GM23338 (cell line): ENCODE measurements at regions not wholly inside any gene's neighbourhood (a gene's known extent, or its start where the extent isn't known, plus 50 kb on each side); places are given as distances from the start of the nearest gene placed in this dataset.

Source experiments
- CREB1 ChIP-seq: fragments of 250-450 bp; sonication (Bioruptor Pico); IDR thresholded peaks from 2 replicates; pipeline ENCODE4 v1.5.0; 2020; ENCODE audit warnings: low read depth, mild to moderate bottlenecking, moderate library complexity
- CTCF ChIP-seq, 2 experiments: fragments of 200-600 bp in 1 of 2; sonication (generic) in 1 of 2; conservative IDR thresholded peaks; 2 replicates each; pipeline versions ENCODE4 v1.5.1 to v1.6.1; 2016 to 2017; ENCODE audit warnings: antibody characterized with exemption in 2 of 2, low read depth in 2 of 2, mild to moderate bottlenecking in 2 of 2, moderate library complexity in 1 of 2
- ETS1 ChIP-seq: IDR thresholded peaks from 2 replicates; pipeline ENCODE4 v1.6.1; 2016; ENCODE audit warnings: antibody characterized with exemption
- EZH2 ChIP-seq: fragments of 200-600 bp; sonication (generic); IDR thresholded peaks from one replicate; pipeline ENCODE4 v1.8.0; 2017; ENCODE audit warnings: antibody characterized with exemption, mild to moderate bottlenecking, low read depth; ENCODE audit not compliant: unreplicated experiment
- EZH2phosphoT487 ChIP-seq: fragments of 200-600 bp; sonication (generic); IDR thresholded peaks from one replicate; pipeline ENCODE4 v1.8.1; 2018; ENCODE audit warnings: antibody characterized with exemption; ENCODE audit not compliant: unreplicated experiment
- JUNB ChIP-seq: IDR thresholded peaks from one replicate; pipeline ENCODE4 v1.6.1; 2016; ENCODE audit warnings: antibody characterized with exemption; ENCODE audit not compliant: unreplicated experiment
- NANOG ChIP-seq: IDR thresholded peaks from 2 replicates; pipeline ENCODE4 v1.6.1; 2016; ENCODE audit warnings: antibody characterized with exemption, borderline replicate concordance
- POLR2AphosphoS5 ChIP-seq: IDR thresholded peaks from 2 replicates; pipeline ENCODE4 v1.6.1; 2016; ENCODE audit warnings: antibody characterized with exemption, low read depth
- TF ChIP-seq, protein P1 (sequence below): IDR thresholded peaks from one replicate; pipeline ENCODE4 v1.6.1; 2018; ENCODE audit warnings: antibody characterized with exemption; ENCODE audit not compliant: unreplicated experiment

DNA sequence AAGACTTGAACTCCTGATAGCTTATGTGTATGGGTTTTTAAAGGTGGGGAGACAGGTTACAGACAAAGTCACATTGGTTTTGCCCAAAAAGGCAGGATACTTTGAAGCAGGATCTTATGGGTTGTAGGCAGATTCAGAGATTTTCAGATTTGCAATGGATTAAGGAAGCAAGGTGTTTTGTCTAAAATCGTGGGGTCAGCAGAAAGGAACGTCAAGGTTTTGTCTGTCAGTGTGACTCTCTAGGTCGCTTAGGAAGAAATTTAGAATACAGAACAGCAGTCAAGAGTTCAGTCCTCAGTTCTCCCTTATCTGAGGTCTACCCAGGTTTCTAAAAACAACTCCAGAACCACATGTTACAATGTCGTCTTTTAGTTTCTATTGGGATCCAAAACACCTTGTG is 361.0 kb downstream of the SQOR start:
- TF ChIP-seq CREB1 (CRISPR knock-in tag) (no peak), CTCF (conservative IDR thresholded peaks at IDR 0.05; ENCODE audit: low read depth in 2 of 2) (no peak), EZH2 (no peak), NANOG (no peak), JUNB (no peak), EZH2phosphoT487 (no peak), POLR2AphosphoS5 (no peak), ETS1 (no peak)
- TF ChIP-seq, protein P1, sequence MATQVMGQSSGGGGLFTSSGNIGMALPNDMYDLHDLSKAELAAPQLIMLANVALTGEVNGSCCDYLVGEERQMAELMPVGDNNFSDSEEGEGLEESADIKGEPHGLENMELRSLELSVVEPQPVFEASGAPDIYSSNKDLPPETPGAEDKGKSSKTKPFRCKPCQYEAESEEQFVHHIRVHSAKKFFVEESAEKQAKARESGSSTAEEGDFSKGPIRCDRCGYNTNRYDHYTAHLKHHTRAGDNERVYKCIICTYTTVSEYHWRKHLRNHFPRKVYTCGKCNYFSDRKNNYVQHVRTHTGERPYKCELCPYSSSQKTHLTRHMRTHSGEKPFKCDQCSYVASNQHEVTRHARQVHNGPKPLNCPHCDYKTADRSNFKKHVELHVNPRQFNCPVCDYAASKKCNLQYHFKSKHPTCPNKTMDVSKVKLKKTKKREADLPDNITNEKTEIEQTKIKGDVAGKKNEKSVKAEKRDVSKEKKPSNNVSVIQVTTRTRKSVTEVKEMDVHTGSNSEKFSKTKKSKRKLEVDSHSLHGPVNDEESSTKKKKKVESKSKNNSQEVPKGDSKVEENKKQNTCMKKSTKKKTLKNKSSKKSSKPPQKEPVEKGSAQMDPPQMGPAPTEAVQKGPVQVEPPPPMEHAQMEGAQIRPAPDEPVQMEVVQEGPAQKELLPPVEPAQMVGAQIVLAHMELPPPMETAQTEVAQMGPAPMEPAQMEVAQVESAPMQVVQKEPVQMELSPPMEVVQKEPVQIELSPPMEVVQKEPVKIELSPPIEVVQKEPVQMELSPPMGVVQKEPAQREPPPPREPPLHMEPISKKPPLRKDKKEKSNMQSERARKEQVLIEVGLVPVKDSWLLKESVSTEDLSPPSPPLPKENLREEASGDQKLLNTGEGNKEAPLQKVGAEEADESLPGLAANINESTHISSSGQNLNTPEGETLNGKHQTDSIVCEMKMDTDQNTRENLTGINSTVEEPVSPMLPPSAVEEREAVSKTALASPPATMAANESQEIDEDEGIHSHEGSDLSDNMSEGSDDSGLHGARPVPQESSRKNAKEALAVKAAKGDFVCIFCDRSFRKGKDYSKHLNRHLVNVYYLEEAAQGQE = no peak
